Sigmoid colon (tissue), 6 donors: ENCODE measurements at regions not wholly inside any gene's neighbourhood (a gene's known extent, or its start where the extent isn't known, plus 50 kb on each side); places are given as distances from the start of the nearest gene placed in this dataset.
A peak's percentile ranks its signal among the peaks of the same experiment; 100 is the strongest.

Experiments used
- DNase-seq: peaks from one replicate; pipeline ENCODE4 v3.0.0-alpha.2; 2019
- H3K27ac ChIP-seq, 4 donors: fragments of 200-600 bp; sonication (generic); one replicate each; pipeline ENCODE4 v1.5.1; 2016 to 2019; ENCODE audit warnings: mild to moderate bottlenecking in 1 of 4
- H3K27me3 ChIP-seq, 3 donors: fragments of 200-600 bp; sonication (generic); one replicate each; pipeline ENCODE4 v1.5.1; 2019; ENCODE audit warnings: mild to moderate bottlenecking in 1 of 3
- H3K36me3 ChIP-seq, 4 donors: fragments of 200-600 bp; sonication (generic); one replicate each; pipeline ENCODE4 v1.5.1; 2016 to 2019
- H3K4me1 ChIP-seq, 4 donors: fragments of 200-600 bp; sonication (generic); one replicate each; pipeline ENCODE4 v1.5.1; 2017 to 2019
- H3K4me3 ChIP-seq, 4 donors: fragments of 200-600 bp; sonication (generic); one replicate each; pipeline ENCODE4 v1.5.1; 2017 to 2019; ENCODE audit warnings: mild to moderate bottlenecking in 2 of 4, moderate library complexity in 1 of 4
- H3K9me3 ChIP-seq, 4 donors: fragments of 200-600 bp in 3 of 4; sonication (generic) in 3 of 4; one replicate each; pipeline versions ENCODE4 v1.5.1 to v1.6.1; 2013 to 2019
- CTCF ChIP-seq, 4 experiments: fragments of 450-650 bp in 3 of 4; fragments of 200-600 bp in 1 of 4; IDR thresholded peaks; one replicate each; pipeline ENCODE4 v1.5.1; 2016 to 2019; ENCODE audit warnings: antibody characterized with exemption in 4 of 4, mild to moderate bottlenecking in 3 of 4, moderate library complexity in 2 of 4
- EP300 ChIP-seq, 4 donors: sonication (generic); formaldehyde crosslinking; IDR thresholded peaks; one replicate each; pipeline ENCODE4 v1.6.1; 2017; ENCODE audit warnings: antibody characterized with exemption in 4 of 4
- POLR2A ChIP-seq, 2 donors: fragments of 450-650 bp; IDR thresholded peaks; one replicate each; pipeline ENCODE4 v1.6.1; 2016; ENCODE audit warnings: antibody characterized with exemption in 2 of 2, mild to moderate bottlenecking in 2 of 2, moderate library complexity in 2 of 2
- POLR2AphosphoS5 ChIP-seq, 4 donors: sonication (generic); formaldehyde crosslinking; IDR thresholded peaks; one replicate each; pipeline ENCODE4 v1.6.1; 2017; ENCODE audit warnings: antibody characterized with exemption in 4 of 4
- WGBS, 2 donors: extraction: QIAGEN DNeasy Blood & Tissue Kit; methylation state at CpG; one replicate each; pipeline ENCODE4 v1.1.7; 2013; 5-methylcytosine and 5-hydroxymethylcytosine counted together
- intact Hi-C: fragments of 100-400 bp; cut with DNase I; formaldehyde crosslinking; loops from one replicate; pipeline ENCODE4 v1.15.1; 2023
- donor health status: healthy with polysubstance abuse.
- donor health status: healthy.

DNA sequence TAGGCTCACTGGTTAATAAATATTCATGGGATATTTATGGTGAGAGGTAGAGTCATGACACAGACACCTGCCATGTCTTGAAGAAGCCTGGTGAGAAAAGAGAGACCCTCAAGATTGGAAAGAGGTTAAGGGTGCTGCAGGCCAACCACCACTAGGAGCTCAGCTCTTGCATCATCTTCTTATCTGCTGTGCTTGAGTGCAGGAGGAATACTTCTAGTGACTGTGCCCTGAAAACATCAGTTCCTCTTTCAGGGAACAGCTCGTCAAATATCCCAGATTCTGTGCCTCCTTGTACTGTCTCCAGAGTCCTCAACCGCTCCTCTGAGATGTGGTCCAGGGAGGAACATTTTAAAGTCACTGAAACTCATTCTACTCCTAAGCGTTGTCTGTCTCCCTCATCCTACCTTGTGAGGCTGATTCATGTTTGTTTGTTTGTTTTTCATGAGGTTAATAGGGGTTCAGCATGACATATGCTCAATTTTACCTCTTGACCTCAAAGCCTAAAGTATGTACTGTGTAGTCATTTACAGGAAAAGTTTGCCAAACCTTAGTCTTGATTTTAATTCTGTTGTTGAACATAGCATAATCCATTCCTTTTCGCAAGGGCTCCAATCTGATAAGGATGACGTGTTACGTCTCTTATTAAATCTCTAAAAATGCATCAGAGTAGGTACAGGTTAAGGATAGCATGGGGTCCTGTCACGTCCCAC lies 293.1 kb downstream of the C7orf25 start:
- Histone ChIP-seq H3K4me1 (peaks cover 0 to 42% (median 24%) of the 10 kb centered on the region in 4 donors), H3K27ac (no peak overlapping the region), H3K36me3 (no peaks in the 10 kb centered on the region), H3K9me3 (no peaks in the 10 kb centered on the region), H3K27me3 (no peaks in the 10 kb centered on the region), H3K4me3 (no peak overlapping the region)
- TF ChIP-seq POLR2AphosphoS5 (IDR thresholded peaks at IDR 0.05) (no peak), POLR2A (IDR thresholded peaks at IDR 0.05) (no peak), CTCF (IDR thresholded peaks at IDR 0.05) (no peak), EP300 (IDR thresholded peaks at IDR 0.05) (no peak)
- DNase-seq: no peak
- WGBS, 2 donors: 84 to 87% methylated on average over 7 of the region's 7 CpGs
- intact Hi-C loops: no loop called here

GRCh38 chr7:42617806-42618457 lies 293.9 kb downstream of the C7orf25 start:
- H3K4me1 ChIP-seq: peaks cover 0 to 43% (median 25%) of the 10 kb centered on the region in 4 donors
- no peak for DNase-seq
- H3K27me3 ChIP-seq: no peaks in the 10 kb centered on the region
- peak overlapping the region in 2 of 4 donors; percentile 7 to 14 for H3K27ac ChIP-seq
- no peak overlapping the region for H3K4me3 ChIP-seq
- TF ChIP-seq POLR2A (IDR thresholded peaks at IDR 0.05) (no peak), EP300 (IDR thresholded peaks at IDR 0.05) (no peak), CTCF (IDR thresholded peaks at IDR 0.05) (no peak), POLR2AphosphoS5 (IDR thresholded peaks at IDR 0.05) (no peak)
- no peaks in the 10 kb centered on the region for H3K9me3 ChIP-seq
- 37 to 50% methylated on average over 8 of the region's 8 CpGs for WGBS, 2 donors
- intact Hi-C loops: no loop called here
- no peaks in the 10 kb centered on the region for H3K36me3 ChIP-seq

- Histone ChIP-seq H3K4me1 (peaks cover 0 to 50% (median 32%) of the 10 kb centered on the region in 4 donors), H3K27ac (no peak overlapping the region), H3K27me3 (no peaks in the 10 kb centered on the region), H3K4me3 (no peak overlapping the region), H3K36me3 (no peaks in the 10 kb centered on the region), H3K9me3 (no peaks in the 10 kb centered on the region)
- 70 to 77% methylated on average over 6 of the region's 6 CpGs for WGBS, 2 donors
- TF ChIP-seq POLR2AphosphoS5 (IDR thresholded peaks at IDR 0.05): no peak
- no peak for TF ChIP-seq EP300 (IDR thresholded peaks at IDR 0.05)
- TF ChIP-seq POLR2A (IDR thresholded peaks at IDR 0.05): no peak
- TF ChIP-seq CTCF (IDR thresholded peaks at IDR 0.05): no peak
- intact Hi-C loops: no loop called here
- peak; percentile 65 for DNase-seq
These were observed 294.7 kb downstream of the C7orf25 start for GRCh38 chr7:42617071-42617765.

DNA sequence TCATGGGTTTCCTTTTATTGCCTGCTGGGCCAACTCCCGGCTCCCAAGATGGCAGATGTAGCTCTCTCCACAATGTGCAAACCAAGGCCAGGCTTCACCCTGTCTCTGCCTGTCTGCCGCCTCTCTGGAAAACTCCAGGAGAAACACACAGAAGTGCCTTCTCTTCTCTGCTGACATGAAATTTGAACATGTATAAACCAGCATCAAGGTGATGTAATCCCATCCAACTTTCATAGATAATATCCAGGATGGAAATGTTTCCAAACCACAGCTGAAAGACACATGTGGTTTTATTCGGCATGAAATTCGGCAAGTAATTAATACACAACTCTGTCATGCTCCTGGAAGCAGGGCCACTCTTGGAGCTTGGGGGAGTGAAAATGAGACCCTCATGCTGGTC lies 297.2 kb downstream of the C7orf25 start:
- Histone ChIP-seq H3K9me3 (no peaks in the 10 kb centered on the region), H3K27ac (no peak overlapping the region), H3K27me3 (no peaks in the 10 kb centered on the region), H3K36me3 (no peaks in the 10 kb centered on the region), H3K4me1 (peaks cover 0 to 40% (median 29%) of the 10 kb centered on the region in 4 donors), H3K4me3 (no peak overlapping the region)
- DNase-seq: no peak
- 92 to 93% methylated on average over 4 of the region's 4 CpGs for WGBS, 2 donors
- intact Hi-C loops: no loop called here
- TF ChIP-seq POLR2A (IDR thresholded peaks at IDR 0.05) (no peak), CTCF (IDR thresholded peaks at IDR 0.05) (no peak), POLR2AphosphoS5 (IDR thresholded peaks at IDR 0.05) (no peak), EP300 (IDR thresholded peaks at IDR 0.05) (no peak)
